WTC11 (cell line): ENCODE measurements at regions not wholly inside any gene's neighbourhood (a gene's known extent, or its start where the extent isn't known, plus 50 kb on each side); places are given as distances from the start of the nearest gene placed in this dataset.

Source experiments
- ATAC-seq: fragments of 200-7000 bp; cut with Tn5 transposase; 2 replicates; pipeline ENCODE4 v1.10.0; 2021; ENCODE audit warnings: mild to moderate bottlenecking, moderate library complexity
- CTCF ChIA-PET: fragments of 300-600 bp; sonication (Branson Sonifier 250); formaldehyde crosslinking; loops from one replicate; lab custom pipeline; 2021; ENCODE audit warnings: antibody characterized with exemption; lab: Charles Lee
- POLR2A ChIA-PET: fragments of 350-600 bp; sonication (Branson Sonifier 250); formaldehyde crosslinking; loops from one replicate; lab custom pipeline; 2021; ENCODE audit warnings: antibody characterized with exemption; lab: Charles Lee
- DNase-seq: peaks from one replicate; pipeline ENCODE4 v3.0.0; 2021; ENCODE audit warnings: low spot score
- H3K27ac Mint-ChIP-seq: 2 replicates; pipeline ENCODE4 v1.8.0; 2021; ENCODE audit warnings: mixed read lengths
- H3K27me3 Mint-ChIP-seq: 2 replicates; pipeline ENCODE4 v1.8.0; 2021; ENCODE audit warnings: low read depth, mild to moderate bottlenecking, moderate library complexity, mixed read lengths
- H3K36me3 Mint-ChIP-seq: 2 replicates; pipeline ENCODE4 v1.8.0; 2021; ENCODE audit warnings: mixed read lengths
- H3K4me1 Mint-ChIP-seq: 2 replicates; pipeline ENCODE4 v1.8.0; 2022; ENCODE audit warnings: mixed read lengths
- H3K4me3 Mint-ChIP-seq: 2 replicates; pipeline ENCODE4 v1.8.0; 2021; ENCODE audit warnings: mild to moderate bottlenecking, moderate library complexity, mixed read lengths
- H3K9me3 Mint-ChIP-seq: 2 replicates; pipeline ENCODE4 v1.8.0; 2021; ENCODE audit warnings: mixed read lengths
- CBFB ChIP-seq: sonication (generic); formaldehyde crosslinking; IDR thresholded peaks from 2 replicates; pipeline ENCODE4 v1.8.1; 2022; ENCODE audit warnings: mild to moderate bottlenecking, low read depth, missing genetic modification reagents
- EMX1 ChIP-seq: fragments of 250-450 bp; sonication (Bioruptor Pico); IDR thresholded peaks from 2 replicates; pipeline ENCODE4 v1.8.0; 2021; ENCODE audit warnings: mild to moderate bottlenecking
- GABPB1 ChIP-seq: sonication (generic); formaldehyde crosslinking; IDR thresholded peaks from 2 replicates; pipeline ENCODE4 v1.8.1; 2023; ENCODE audit warnings: mild to moderate bottlenecking, missing genetic modification reagents
- HMGA2 ChIP-seq: fragments of 250-450 bp; sonication (Bioruptor Pico); IDR thresholded peaks from 2 replicates; pipeline ENCODE4 v1.4.0; 2021; ENCODE audit warnings: mild to moderate bottlenecking, moderate library complexity
- IRF2 ChIP-seq: sonication (generic); formaldehyde crosslinking; IDR thresholded peaks from 2 replicates; pipeline ENCODE4 v1.8.0; 2022; ENCODE audit warnings: low read depth, missing genetic modification reagents, borderline replicate concordance
- JUN ChIP-seq: sonication (generic); formaldehyde crosslinking; IDR thresholded peaks from 2 replicates; pipeline ENCODE4 v1.8.0; 2023; ENCODE audit warnings: mild to moderate bottlenecking, missing genetic modification reagents
- MYBL2 ChIP-seq: sonication (generic); formaldehyde crosslinking; IDR thresholded peaks from 2 replicates; pipeline ENCODE4 v1.8.1; 2023; ENCODE audit warnings: mild to moderate bottlenecking, moderate library complexity, missing genetic modification reagents
- NR1H2 ChIP-seq: sonication (generic); formaldehyde crosslinking; IDR thresholded peaks from 2 replicates; pipeline ENCODE4 v1.9.0; 2021; ENCODE audit warnings: mild to moderate bottlenecking, moderate library complexity, missing genetic modification reagents
- OVOL2 ChIP-seq: fragments of 250-450 bp; sonication (Bioruptor Pico); IDR thresholded peaks from 2 replicates; pipeline ENCODE4 v1.9.0; 2021; ENCODE audit warnings: mild to moderate bottlenecking, borderline replicate concordance
- RORB ChIP-seq: fragments of 250-450 bp; sonication (Bioruptor Pico); IDR thresholded peaks from 2 replicates; pipeline ENCODE4 v1.9.0; 2021; ENCODE audit warnings: mild to moderate bottlenecking
- SP1 ChIP-seq: sonication (generic); formaldehyde crosslinking; conservative IDR thresholded peaks from 2 replicates; pipeline ENCODE4 v1.8.1; 2022; ENCODE audit warnings: missing genetic modification reagents
- TCF7 ChIP-seq: sonication (generic); formaldehyde crosslinking; IDR thresholded peaks from 2 replicates; pipeline ENCODE4 v1.8.0; 2022; ENCODE audit warnings: mild to moderate bottlenecking, low read depth, missing genetic modification reagents, moderate library complexity
- ZNF121 ChIP-seq: sonication (generic); formaldehyde crosslinking; IDR thresholded peaks from 2 replicates; pipeline ENCODE4 v1.8.0; 2023; ENCODE audit warnings: missing genetic modification reagents
- ZNF317 ChIP-seq: sonication (generic); formaldehyde crosslinking; IDR thresholded peaks from 2 replicates; pipeline ENCODE4 v1.8.1; 2023; ENCODE audit warnings: low read depth, mild to moderate bottlenecking, moderate library complexity, missing genetic modification reagents, borderline replicate concordance
- ZNF423 ChIP-seq: fragments of 250-450 bp; sonication (Bioruptor Pico); IDR thresholded peaks from 2 replicates; pipeline ENCODE4 v2.1.2; 2022; ENCODE audit warnings: mild to moderate bottlenecking, moderate library complexity
- ZNF671 ChIP-seq: fragments of 250-450 bp; sonication (Bioruptor Pico); IDR thresholded peaks from 2 replicates; pipeline ENCODE4 v1.8.0; 2021; ENCODE audit warnings: mild to moderate bottlenecking
- TF ChIP-seq, protein P1 (sequence below): sonication (generic); formaldehyde crosslinking; IDR thresholded peaks from 2 replicates; pipeline ENCODE4 v1.8.1; 2022; ENCODE audit warnings: mild to moderate bottlenecking, moderate library complexity, missing genetic modification reagents
- TF ChIP-seq, protein P2 (sequence below): sonication (generic); formaldehyde crosslinking; IDR thresholded peaks from 2 replicates; pipeline ENCODE4 v1.8.0; 2022; ENCODE audit warnings: mild to moderate bottlenecking, missing genetic modification reagents
- TF ChIP-seq, protein P3 (sequence below): fragments of 250-450 bp; sonication (Bioruptor Pico); conservative IDR thresholded peaks from 2 replicates; pipeline ENCODE4 v1.9.0; 2021; ENCODE audit warnings: mild to moderate bottlenecking
- TF ChIP-seq, protein P4 (sequence below): fragments of 250-450 bp; sonication (Bioruptor Pico); IDR thresholded peaks from 2 replicates; pipeline ENCODE4 v1.8.0; 2021; ENCODE audit warnings: mild to moderate bottlenecking
- TF ChIP-seq, protein P5 (sequence below): sonication (generic); formaldehyde crosslinking; IDR thresholded peaks from 2 replicates; pipeline ENCODE4 v1.8.0; 2022; ENCODE audit warnings: missing genetic modification reagents
- TF ChIP-seq, protein P6 (sequence below): sonication (generic); formaldehyde crosslinking; IDR thresholded peaks from 2 replicates; pipeline ENCODE4 v1.8.1; 2023; ENCODE audit warnings: mild to moderate bottlenecking, missing genetic modification reagents
- TF ChIP-seq, protein P7 (sequence below): sonication (generic); formaldehyde crosslinking; IDR thresholded peaks from 2 replicates; pipeline ENCODE4 v1.8.1; 2022; ENCODE audit warnings: mild to moderate bottlenecking, missing genetic modification reagents, moderate library complexity, borderline replicate concordance
- TF ChIP-seq, protein P8 (sequence below): sonication (generic); formaldehyde crosslinking; conservative IDR thresholded peaks from 2 replicates; pipeline ENCODE4 v1.8.1; 2022; ENCODE audit warnings: mild to moderate bottlenecking, missing genetic modification reagents
- TF ChIP-seq, protein P9 (sequence below): fragments of 250-450 bp; sonication (Bioruptor Pico); IDR thresholded peaks from 2 replicates; pipeline ENCODE4 v1.9.0; 2021; ENCODE audit warnings: mild to moderate bottlenecking

DNA sequence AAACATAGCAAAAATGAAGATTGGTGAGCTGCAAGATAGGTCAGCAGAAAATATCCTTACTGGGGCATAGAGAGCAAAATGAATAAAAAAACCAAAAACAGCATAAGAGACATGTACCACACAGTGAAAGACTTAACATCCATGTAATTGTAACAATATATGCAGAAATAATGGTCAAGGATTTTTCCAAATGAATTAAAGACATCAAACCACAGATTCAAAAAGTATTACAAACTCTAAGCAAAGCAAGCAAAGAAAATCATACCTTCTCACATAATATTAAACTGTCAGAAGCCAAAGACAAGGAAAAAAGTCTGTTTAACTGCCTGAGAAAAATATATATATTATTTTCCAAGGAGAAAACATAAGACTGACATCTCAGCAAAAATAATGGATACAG, 111.3 kb downstream of the MIS18A start:
- Mint-ChIP-seq H3K36me3 (no peaks in the 10 kb centered on the region), H3K4me3 (no peak overlapping the region), H3K4me1 (no peaks in the 10 kb centered on the region), H3K27ac (no peak overlapping the region), H3K27me3 (no peaks in the 10 kb centered on the region), H3K9me3 (peaks cover 4% of the 10 kb centered on the region; the same call in 1 of the 2 replicates)
- no peak for ATAC-seq
- DNase-seq: no peak
- ChIA-PET CTCF (no interaction called here), POLR2A (no interaction called here)
- TF ChIP-seq, protein P1, sequence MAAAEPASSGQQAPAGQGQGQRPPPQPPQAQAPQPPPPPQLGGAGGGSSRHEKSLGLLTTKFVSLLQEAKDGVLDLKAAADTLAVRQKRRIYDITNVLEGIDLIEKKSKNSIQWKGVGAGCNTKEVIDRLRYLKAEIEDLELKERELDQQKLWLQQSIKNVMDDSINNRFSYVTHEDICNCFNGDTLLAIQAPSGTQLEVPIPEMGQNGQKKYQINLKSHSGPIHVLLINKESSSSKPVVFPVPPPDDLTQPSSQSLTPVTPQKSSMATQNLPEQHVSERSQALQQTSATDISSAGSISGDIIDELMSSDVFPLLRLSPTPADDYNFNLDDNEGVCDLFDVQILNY (CRISPR knock-in tag): no peak
- TF ChIP-seq TCF7: no peak
- TF ChIP-seq, protein P2, sequence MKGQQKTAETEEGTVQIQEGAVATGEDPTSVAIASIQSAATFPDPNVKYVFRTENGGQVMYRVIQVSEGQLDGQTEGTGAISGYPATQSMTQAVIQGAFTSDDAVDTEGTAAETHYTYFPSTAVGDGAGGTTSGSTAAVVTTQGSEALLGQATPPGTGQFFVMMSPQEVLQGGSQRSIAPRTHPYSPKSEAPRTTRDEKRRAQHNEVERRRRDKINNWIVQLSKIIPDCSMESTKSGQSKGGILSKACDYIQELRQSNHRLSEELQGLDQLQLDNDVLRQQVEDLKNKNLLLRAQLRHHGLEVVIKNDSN (CRISPR knock-in tag): no peak
- no peak for TF ChIP-seq ZNF671 (CRISPR knock-in tag)
- no peak for TF ChIP-seq EMX1 (CRISPR knock-in tag)
- TF ChIP-seq, protein P3, sequence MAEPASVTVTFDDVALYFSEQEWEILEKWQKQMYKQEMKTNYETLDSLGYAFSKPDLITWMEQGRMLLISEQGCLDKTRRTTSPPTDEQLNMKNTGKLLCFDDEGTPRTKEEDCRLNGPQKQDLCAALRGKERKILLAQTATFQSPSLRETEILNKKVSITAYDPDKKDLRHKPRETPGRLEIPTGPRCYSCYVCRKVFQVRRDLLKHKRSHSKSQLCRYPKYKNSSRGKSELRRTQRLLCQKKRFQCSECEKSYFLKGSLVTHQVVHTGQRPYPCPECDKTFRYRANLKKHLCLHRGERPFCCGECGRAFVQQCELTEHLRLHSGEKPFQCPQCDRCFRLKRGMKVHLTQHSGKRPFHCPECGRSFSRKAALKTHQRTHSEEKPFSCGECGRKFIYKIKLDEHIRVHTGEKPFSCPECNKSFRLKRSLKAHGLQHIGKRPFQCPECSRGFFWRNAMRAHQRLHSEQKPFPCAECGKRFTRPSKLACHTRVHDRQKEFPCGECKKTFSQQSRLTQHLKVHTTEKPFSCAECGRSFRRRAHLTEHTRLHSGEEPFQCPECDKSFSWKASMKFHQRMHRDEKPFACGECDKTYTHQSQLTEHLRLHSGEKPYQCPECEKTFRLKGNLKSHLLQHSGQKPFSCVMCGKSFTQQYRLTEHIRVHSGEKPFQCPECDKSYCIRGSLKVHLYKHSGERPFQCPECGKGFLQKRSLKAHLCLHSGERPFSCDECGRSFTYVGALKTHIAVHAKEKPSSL: no peak
- TF ChIP-seq RORB (CRISPR knock-in tag): no peak
- TF ChIP-seq NR1H2 (CRISPR knock-in tag): no peak
- TF ChIP-seq, protein P4, sequence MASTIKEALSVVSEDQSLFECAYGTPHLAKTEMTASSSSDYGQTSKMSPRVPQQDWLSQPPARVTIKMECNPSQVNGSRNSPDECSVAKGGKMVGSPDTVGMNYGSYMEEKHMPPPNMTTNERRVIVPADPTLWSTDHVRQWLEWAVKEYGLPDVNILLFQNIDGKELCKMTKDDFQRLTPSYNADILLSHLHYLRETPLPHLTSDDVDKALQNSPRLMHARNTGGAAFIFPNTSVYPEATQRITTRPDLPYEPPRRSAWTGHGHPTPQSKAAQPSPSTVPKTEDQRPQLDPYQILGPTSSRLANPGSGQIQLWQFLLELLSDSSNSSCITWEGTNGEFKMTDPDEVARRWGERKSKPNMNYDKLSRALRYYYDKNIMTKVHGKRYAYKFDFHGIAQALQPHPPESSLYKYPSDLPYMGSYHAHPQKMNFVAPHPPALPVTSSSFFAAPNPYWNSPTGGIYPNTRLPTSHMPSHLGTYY (CRISPR knock-in tag): no peak
- TF ChIP-seq, protein P5, sequence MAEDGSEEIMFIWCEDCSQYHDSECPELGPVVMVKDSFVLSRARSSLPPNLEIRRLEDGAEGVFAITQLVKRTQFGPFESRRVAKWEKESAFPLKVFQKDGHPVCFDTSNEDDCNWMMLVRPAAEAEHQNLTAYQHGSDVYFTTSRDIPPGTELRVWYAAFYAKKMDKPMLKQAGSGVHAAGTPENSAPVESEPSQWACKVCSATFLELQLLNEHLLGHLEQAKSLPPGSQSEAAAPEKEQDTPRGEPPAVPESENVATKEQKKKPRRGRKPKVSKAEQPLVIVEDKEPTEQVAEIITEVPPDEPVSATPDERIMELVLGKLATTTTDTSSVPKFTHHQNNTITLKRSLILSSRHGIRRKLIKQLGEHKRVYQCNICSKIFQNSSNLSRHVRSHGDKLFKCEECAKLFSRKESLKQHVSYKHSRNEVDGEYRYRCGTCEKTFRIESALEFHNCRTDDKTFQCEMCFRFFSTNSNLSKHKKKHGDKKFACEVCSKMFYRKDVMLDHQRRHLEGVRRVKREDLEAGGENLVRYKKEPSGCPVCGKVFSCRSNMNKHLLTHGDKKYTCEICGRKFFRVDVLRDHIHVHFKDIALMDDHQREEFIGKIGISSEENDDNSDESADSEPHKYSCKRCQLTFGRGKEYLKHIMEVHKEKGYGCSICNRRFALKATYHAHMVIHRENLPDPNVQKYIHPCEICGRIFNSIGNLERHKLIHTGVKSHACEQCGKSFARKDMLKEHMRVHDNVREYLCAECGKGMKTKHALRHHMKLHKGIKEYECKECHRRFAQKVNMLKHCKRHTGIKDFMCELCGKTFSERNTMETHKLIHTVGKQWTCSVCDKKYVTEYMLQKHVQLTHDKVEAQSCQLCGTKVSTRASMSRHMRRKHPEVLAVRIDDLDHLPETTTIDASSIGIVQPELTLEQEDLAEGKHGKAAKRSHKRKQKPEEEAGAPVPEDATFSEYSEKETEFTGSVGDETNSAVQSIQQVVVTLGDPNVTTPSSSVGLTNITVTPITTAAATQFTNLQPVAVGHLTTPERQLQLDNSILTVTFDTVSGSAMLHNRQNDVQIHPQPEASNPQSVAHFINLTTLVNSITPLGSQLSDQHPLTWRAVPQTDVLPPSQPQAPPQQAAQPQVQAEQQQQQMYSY (CRISPR knock-in tag): no peak
- no peak for TF ChIP-seq SP1 (CRISPR knock-in tag)
- TF ChIP-seq ZNF121 (CRISPR knock-in tag): no peak
- no peak for TF ChIP-seq ZNF423 (CRISPR knock-in tag)
- TF ChIP-seq JUN (CRISPR knock-in tag): no peak

DNA sequence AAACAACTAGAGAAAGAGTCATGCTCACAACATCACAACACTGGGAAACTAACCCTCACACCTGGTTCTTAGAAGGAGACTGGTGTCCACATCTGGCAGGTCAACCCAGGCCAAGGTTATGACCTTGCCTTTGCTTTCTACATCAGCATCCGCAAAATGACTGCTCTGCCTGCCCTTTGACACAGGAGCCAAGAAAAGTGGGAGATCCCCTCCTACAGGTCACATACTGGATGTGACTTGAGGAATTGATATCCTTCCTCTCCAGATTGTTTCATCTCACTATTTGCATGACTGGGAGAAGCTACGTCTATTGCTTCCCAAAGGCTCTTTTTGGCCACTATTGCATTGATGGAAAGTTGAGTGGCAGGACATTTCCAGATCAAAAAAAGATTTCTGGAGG, 115.5 kb downstream of the MIS18A start:
- Mint-ChIP-seq H3K36me3 (no peaks in the 10 kb centered on the region), H3K27me3 (no peaks in the 10 kb centered on the region), H3K27ac (no peak overlapping the region), H3K4me1 (0 out of 2 replicates have a peak, but pooled peaks cover 4% of the 10 kb centered on the region), H3K4me3 (no peak overlapping the region), H3K9me3 (peaks cover 4% of the 10 kb centered on the region; the same call in 1 of the 2 replicates)
- ChIA-PET POLR2A (no interaction called here), CTCF (interaction anchor here (0.7 kb wide), 1 partner anchor 377 kb away, joined by 3 read pairs; no protein-coding TSS in a partner anchor)
- ATAC-seq (peak; percentile 47; the same call in 1 of the 2 replicates), DNase-seq (no peak)
- TF ChIP-seq MYBL2 (CRISPR knock-in tag) (no peak), ZNF317 (no peak), IRF2 (no peak), HMGA2 (no peak), CBFB (CRISPR knock-in tag) (no peak), GABPB1 (CRISPR knock-in tag) (no peak), SP1 (CRISPR knock-in tag) (no peak), OVOL2 (CRISPR knock-in tag) (no peak)
- TF ChIP-seq, protein P6, sequence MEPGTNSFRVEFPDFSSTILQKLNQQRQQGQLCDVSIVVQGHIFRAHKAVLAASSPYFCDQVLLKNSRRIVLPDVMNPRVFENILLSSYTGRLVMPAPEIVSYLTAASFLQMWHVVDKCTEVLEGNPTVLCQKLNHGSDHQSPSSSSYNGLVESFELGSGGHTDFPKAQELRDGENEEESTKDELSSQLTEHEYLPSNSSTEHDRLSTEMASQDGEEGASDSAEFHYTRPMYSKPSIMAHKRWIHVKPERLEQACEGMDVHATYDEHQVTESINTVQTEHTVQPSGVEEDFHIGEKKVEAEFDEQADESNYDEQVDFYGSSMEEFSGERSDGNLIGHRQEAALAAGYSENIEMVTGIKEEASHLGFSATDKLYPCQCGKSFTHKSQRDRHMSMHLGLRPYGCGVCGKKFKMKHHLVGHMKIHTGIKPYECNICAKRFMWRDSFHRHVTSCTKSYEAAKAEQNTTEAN (CRISPR knock-in tag): no peak
- TF ChIP-seq, protein P7, sequence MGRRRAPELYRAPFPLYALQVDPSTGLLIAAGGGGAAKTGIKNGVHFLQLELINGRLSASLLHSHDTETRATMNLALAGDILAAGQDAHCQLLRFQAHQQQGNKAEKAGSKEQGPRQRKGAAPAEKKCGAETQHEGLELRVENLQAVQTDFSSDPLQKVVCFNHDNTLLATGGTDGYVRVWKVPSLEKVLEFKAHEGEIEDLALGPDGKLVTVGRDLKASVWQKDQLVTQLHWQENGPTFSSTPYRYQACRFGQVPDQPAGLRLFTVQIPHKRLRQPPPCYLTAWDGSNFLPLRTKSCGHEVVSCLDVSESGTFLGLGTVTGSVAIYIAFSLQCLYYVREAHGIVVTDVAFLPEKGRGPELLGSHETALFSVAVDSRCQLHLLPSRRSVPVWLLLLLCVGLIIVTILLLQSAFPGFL: no peak
- TF ChIP-seq, protein P8, sequence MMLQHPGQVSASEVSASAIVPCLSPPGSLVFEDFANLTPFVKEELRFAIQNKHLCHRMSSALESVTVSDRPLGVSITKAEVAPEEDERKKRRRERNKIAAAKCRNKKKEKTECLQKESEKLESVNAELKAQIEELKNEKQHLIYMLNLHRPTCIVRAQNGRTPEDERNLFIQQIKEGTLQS (CRISPR knock-in tag): no peak
- TF ChIP-seq, protein P9, sequence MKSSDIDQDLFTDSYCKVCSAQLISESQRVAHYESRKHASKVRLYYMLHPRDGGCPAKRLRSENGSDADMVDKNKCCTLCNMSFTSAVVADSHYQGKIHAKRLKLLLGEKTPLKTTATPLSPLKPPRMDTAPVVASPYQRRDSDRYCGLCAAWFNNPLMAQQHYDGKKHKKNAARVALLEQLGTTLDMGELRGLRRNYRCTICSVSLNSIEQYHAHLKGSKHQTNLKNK (CRISPR knock-in tag): no peak
